Caco-2 (cell line): ENCODE measurements at regions not wholly inside any gene's neighbourhood (a gene's known extent, or its start where the extent isn't known, plus 50 kb on each side); places are given as distances from the start of the nearest gene placed in this dataset.

ENCODE experiments used
- BruUV-seq: library from RNA; stranded (reverse); fragments of 400-500 nt; replicated peaks from 2 replicates; lab custom pipeline; 2021; lab: Mats Ljungman, UMichigan
- CTCF ChIA-PET: fragments of 300-600 bp; sonication (Branson Sonifier 250); formaldehyde crosslinking; loops from one replicate; lab custom pipeline; 2022; ENCODE audit warnings: antibody characterized with exemption; lab: Charles Lee
- POLR2A ChIA-PET: fragments of 300-600 bp; sonication (Branson Sonifier 250); formaldehyde crosslinking; loops from one replicate; lab custom pipeline; 2022; ENCODE audit warnings: antibody characterized with exemption; lab: Charles Lee
- DNase-seq, 2 experiments: peaks; one replicate each; pipeline versions ENCODE4 v3.0.0 to v3.0.0-alpha.2; 2020 to 2022
- H3K27me3 ChIP-seq: replicated peaks from 2 replicates; pipeline ENCODE4 v1.6.0; 2011; ENCODE audit warnings: low read length; ENCODE audit not compliant: control insufficient read depth, insufficient read depth
- H3K36me3 ChIP-seq: 2 replicates; pipeline ENCODE4 v1.5.1; 2011; ENCODE audit warnings: low read length; ENCODE audit not compliant: control insufficient read depth, insufficient read depth
- H3K4me1 ChIP-seq: fragments of 250-450 bp; sonication (Bioruptor Pico); 2 replicates; pipeline ENCODE4 v1.5.1; 2020; ENCODE audit warnings: mild to moderate bottlenecking
- H3K4me3 ChIP-seq: 2 replicates; pipeline ENCODE4 v1.5.1; 2011; ENCODE audit warnings: low read depth, mild to moderate bottlenecking, control low read depth, low read length
- H3K9me3 ChIP-seq: fragments of 250-450 bp; sonication (Bioruptor Pico); 2 replicates; pipeline ENCODE4 v1.5.1; 2020; ENCODE audit warnings: mild to moderate bottlenecking, moderate library complexity
- H3K27ac Mint-ChIP-seq: one replicate; pipeline ENCODE4 v1.8.0; 2022; ENCODE audit warnings: mixed read lengths; ENCODE audit not compliant: unreplicated experiment
- H3K27me3 Mint-ChIP-seq: one replicate; pipeline ENCODE4 v1.8.0; 2022; ENCODE audit warnings: mixed read lengths; ENCODE audit not compliant: insufficient read depth, unreplicated experiment
- H3K36me3 Mint-ChIP-seq: one replicate; pipeline ENCODE4 v1.8.0; 2022; ENCODE audit warnings: mild to moderate bottlenecking, mixed read lengths; ENCODE audit not compliant: insufficient read depth, unreplicated experiment
- H3K4me1 Mint-ChIP-seq: one replicate; pipeline ENCODE4 v1.8.0; 2022; ENCODE audit warnings: low read depth, mixed read lengths; ENCODE audit not compliant: unreplicated experiment
- H3K4me3 Mint-ChIP-seq: one replicate; pipeline ENCODE4 v1.8.0; 2022; ENCODE audit warnings: mild to moderate bottlenecking, moderate library complexity, mixed read lengths; ENCODE audit not compliant: unreplicated experiment
- H3K9me3 Mint-ChIP-seq: one replicate; pipeline ENCODE4 v1.8.0; 2022; ENCODE audit warnings: mixed read lengths; ENCODE audit not compliant: unreplicated experiment
- CTCF ChIP-seq, 2 experiments: fragments of 200-600 bp in 1 of 2; IDR thresholded peaks; 1 replicate in 1 of 2; 2 replicates in 1 of 2; pipeline versions ENCODE4 v1.5.1 to v1.8.0; 2011 to 2022; ENCODE audit warnings: antibody characterized with exemption in 1 of 2, control low read depth in 1 of 2, inconsistent platforms in 1 of 2, low read depth in 1 of 2, low read length in 1 of 2, mild to moderate bottlenecking in 1 of 2, moderate library complexity in 1 of 2; ENCODE audit not compliant: insufficient read depth in 1 of 2, severe bottlenecking in 1 of 2, unreplicated experiment in 1 of 2
- intact Hi-C: fragments of 100-400 bp; cut with micrococcal nuclease; formaldehyde crosslinking; loops from one replicate; pipeline ENCODE4 v1.10.0; 2022; ENCODE audit not compliant: unreplicated experiment

DNA sequence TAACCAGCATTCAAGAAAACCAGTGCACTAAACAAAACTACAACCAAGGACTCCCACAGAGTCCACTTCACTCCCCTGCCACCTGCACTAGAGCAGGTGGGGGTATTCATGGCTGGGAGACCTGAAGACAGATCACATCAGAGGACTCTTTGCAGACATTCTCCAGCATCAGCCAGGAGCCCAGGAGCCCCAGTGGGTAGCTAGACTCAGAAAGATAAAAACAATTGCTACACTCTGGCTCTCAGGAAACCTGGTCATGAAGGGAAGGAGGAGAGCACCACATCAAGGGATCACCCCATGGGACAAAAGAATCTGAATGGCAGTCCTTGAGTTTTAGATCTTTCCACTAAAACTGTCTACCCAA lies 472.1 kb downstream of the PLPP3 start:
- H3K36me3 ChIP-seq: no peaks in the 10 kb centered on the region
- CTCF ChIA-PET: no interaction called here

DNA sequence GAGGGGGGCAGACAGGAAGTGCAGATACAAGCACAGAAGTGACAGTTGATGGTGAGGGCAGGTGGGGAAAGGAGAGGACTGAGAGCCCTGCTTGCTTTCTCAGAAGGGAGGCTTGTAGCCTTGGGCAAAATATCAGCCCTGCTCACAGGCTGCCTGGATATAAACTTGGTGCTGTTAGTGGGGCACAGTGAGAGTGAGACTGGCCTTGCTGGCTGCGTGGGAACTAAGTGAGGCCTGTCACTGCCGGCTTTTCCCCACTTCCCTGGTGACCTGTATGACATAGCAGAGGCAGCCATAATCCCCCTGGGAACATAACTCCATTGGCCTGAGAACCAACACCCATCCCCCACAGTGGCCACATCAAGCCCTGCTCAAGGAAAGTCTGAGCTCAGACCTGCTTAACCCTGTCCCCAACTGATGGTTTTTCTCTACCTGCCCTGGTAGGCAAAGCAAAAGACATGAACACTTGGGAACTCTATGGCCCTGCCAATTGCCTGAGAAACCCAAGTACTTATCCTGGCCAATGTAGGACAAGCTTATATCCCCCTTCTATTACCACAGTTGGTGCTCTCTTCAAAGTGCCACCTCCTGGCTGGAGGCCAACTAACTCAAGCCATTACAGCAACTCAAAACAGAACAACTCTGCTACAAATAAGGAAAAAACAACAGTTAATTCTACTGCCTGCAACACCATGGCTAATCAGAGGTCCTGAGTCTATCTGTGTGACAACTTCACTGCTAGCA lies 472.7 kb downstream of the PLPP3 start:
- H3K36me3 ChIP-seq: no peaks in the 10 kb centered on the region
- H3K4me1 ChIP-seq: no peaks in the 10 kb centered on the region
- H3K27me3 ChIP-seq: no peaks in the 10 kb centered on the region
- no peaks in the 10 kb centered on the region for H3K9me3 ChIP-seq
- no peaks in the 10 kb centered on the region for H3K36me3 Mint-ChIP-seq
- H3K4me3 ChIP-seq: no peak overlapping the region
- BruUV-seq: no TSS peak
- H3K4me1 Mint-ChIP-seq: no peaks in the 10 kb centered on the region
- intact Hi-C loops: no loop called here
- H3K27ac Mint-ChIP-seq: no peak overlapping the region
- no peaks in the 10 kb centered on the region for H3K27me3 Mint-ChIP-seq
- CTCF ChIA-PET: no interaction called here
- no peaks in the 10 kb centered on the region for H3K9me3 Mint-ChIP-seq
- no peak overlapping the region for H3K4me3 Mint-ChIP-seq
- no peak for TF ChIP-seq CTCF (IDR thresholded peaks at IDR 0.05; ENCODE audit: insufficient read depth in 1 of 2, low read depth in 1 of 2, low read length in 1 of 2, severe bottlenecking in 1 of 2, unreplicated experiment in 1 of 2)
- POLR2A ChIA-PET: no interaction called here
- no peak for DNase-seq

More for the DNA sequence above, 472.1 kb downstream of the PLPP3 start:
- no peaks in the 10 kb centered on the region for H3K36me3 Mint-ChIP-seq
- BruUV-seq: no TSS peak
- H3K27me3 ChIP-seq: no peaks in the 10 kb centered on the region
- no peaks in the 10 kb centered on the region for H3K9me3 Mint-ChIP-seq
- H3K27me3 Mint-ChIP-seq: no peaks in the 10 kb centered on the region
- H3K4me1 ChIP-seq: no peaks in the 10 kb centered on the region
- POLR2A ChIA-PET: interaction anchor here (0.6 kb wide), 1 partner anchor 105 kb away, joined by 3 read pairs; no protein-coding TSS in a partner anchor
- no peak for DNase-seq
- no peaks in the 10 kb centered on the region for H3K4me1 Mint-ChIP-seq
- H3K4me3 Mint-ChIP-seq: no peak overlapping the region
- intact Hi-C loops: no loop called here
- H3K9me3 ChIP-seq: no peaks in the 10 kb centered on the region
- H3K4me3 ChIP-seq: no peak overlapping the region
- no peak overlapping the region for H3K27ac Mint-ChIP-seq
- no peak for TF ChIP-seq CTCF (IDR thresholded peaks at IDR 0.05; ENCODE audit: insufficient read depth in 1 of 2, low read depth in 1 of 2, low read length in 1 of 2, severe bottlenecking in 1 of 2, unreplicated experiment in 1 of 2)

DNA sequence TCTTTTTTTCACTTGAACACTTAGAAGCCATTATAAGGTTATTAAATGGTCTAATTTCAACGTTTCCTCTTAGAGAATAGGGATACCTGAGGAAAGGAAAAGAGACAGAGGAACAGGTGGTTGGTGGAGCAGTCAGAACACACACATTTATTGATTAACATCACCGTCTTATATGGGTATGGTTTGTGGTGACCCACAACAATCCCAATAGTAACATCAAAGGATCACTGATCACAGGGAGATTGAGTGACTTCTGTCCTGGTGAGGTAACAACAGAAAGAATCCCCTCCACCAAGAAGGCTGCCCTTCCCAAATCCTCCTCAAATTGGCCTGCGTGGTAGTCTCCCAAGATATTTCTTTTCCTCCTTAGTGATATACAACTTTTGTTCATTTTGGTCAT lies 474.0 kb downstream of the PLPP3 start:
- Mint-ChIP-seq H3K27ac (no peak overlapping the region), H3K27me3 (no peaks in the 10 kb centered on the region), H3K36me3 (no peaks in the 10 kb centered on the region), H3K4me1 (no peaks in the 10 kb centered on the region), H3K9me3 (no peaks in the 10 kb centered on the region), H3K4me3 (no peak overlapping the region)
- Histone ChIP-seq H3K4me3 (no peak overlapping the region), H3K4me1 (no peaks in the 10 kb centered on the region), H3K27me3 (no peaks in the 10 kb centered on the region), H3K36me3 (no peaks in the 10 kb centered on the region), H3K9me3 (no peaks in the 10 kb centered on the region)
- no peak for DNase-seq
- ChIA-PET POLR2A (no interaction called here), CTCF (no interaction called here)
- BruUV-seq: no TSS peak
- TF ChIP-seq CTCF (IDR thresholded peaks at IDR 0.05; ENCODE audit: insufficient read depth in 1 of 2, low read depth in 1 of 2, low read length in 1 of 2, severe bottlenecking in 1 of 2, unreplicated experiment in 1 of 2): no peak
- intact Hi-C loops: no loop called here
